GM23248 (cell line): ENCODE measurements at regions not wholly inside any gene's neighbourhood (a gene's known extent, or its start where the extent isn't known, plus 50 kb on each side); places are given as distances from the start of the nearest gene placed in this dataset.
"Not testable (repeated sequence)": the region's sequence is repeated elsewhere in the genome, so short reads cannot be mapped to it uniquely, and the experiment has no call there.

Experiments
- DNase-seq: peaks from one replicate; pipeline ENCODE4 v3.0.0-alpha.2; 2015
- H2AFZ ChIP-seq: fragments of 200-600 bp; sonication (generic); 2 replicates; pipeline ENCODE4 v1.6.1; 2016; ENCODE audit warnings: antibody characterized with exemption
- H3F3A ChIP-seq: fragments of 200-600 bp; sonication (generic); 2 replicates; pipeline ENCODE4 v1.6.1; 2016; ENCODE audit warnings: mild to moderate bottlenecking, antibody characterized with exemption, mixed run types; ENCODE audit not compliant: insufficient read depth
- H3K27ac ChIP-seq: fragments of 200-600 bp; sonication (generic); 2 replicates; pipeline ENCODE4 v1.5.1; 2016; ENCODE audit warnings: mild to moderate bottlenecking
- H3K27me3 ChIP-seq: fragments of 200-600 bp; sonication (generic); replicated peaks from 2 replicates; pipeline ENCODE4 v1.6.1; 2016; ENCODE audit warnings: mild to moderate bottlenecking; ENCODE audit not compliant: insufficient read depth
- H3K36me3 ChIP-seq: fragments of 200-600 bp; sonication (generic); 2 replicates; pipeline ENCODE4 v1.6.1; 2016; ENCODE audit warnings: low read depth, mild to moderate bottlenecking
- H3K4me1 ChIP-seq: fragments of 200-600 bp; sonication (generic); 2 replicates; pipeline ENCODE4 v1.6.1; 2016; ENCODE audit warnings: mild to moderate bottlenecking; ENCODE audit not compliant: insufficient read depth
- H3K4me2 ChIP-seq: fragments of 200-600 bp; sonication (generic); one replicate; pipeline ENCODE4 v1.6.1; 2016; ENCODE audit warnings: mild to moderate bottlenecking; ENCODE audit not compliant: unreplicated experiment
- H3K4me3 ChIP-seq: fragments of 200-600 bp; sonication (generic); 2 replicates; pipeline ENCODE4 v1.5.1; 2016; ENCODE audit warnings: mild to moderate bottlenecking
- H3K79me2 ChIP-seq: fragments of 200-600 bp; sonication (generic); 2 replicates; pipeline ENCODE4 v1.6.1; 2016; ENCODE audit warnings: mild to moderate bottlenecking; ENCODE audit not compliant: insufficient read depth
- H3K9ac ChIP-seq: fragments of 200-600 bp; sonication (generic); 2 replicates; pipeline ENCODE4 v1.6.1; 2016; ENCODE audit warnings: mild to moderate bottlenecking
- H3K9me2 ChIP-seq: fragments of 200-600 bp; sonication (generic); 2 replicates; pipeline ENCODE4 v1.6.1; 2016; ENCODE audit warnings: mixed run types, mild to moderate bottlenecking, moderate library complexity; ENCODE audit not compliant: insufficient read depth
- H3K9me3 ChIP-seq: fragments of 200-600 bp; sonication (generic); one replicate; pipeline ENCODE4 v1.6.1; 2017; ENCODE audit warnings: low read depth
- H4K20me1 ChIP-seq: fragments of 200-600 bp; sonication (generic); 2 replicates; pipeline ENCODE4 v1.6.0; 2016; ENCODE audit not compliant: insufficient read depth
- EZH2 ChIP-seq: fragments of 200-600 bp; sonication (generic); IDR thresholded peaks from 2 replicates; pipeline ENCODE4 v1.6.1; 2018; ENCODE audit warnings: antibody characterized with exemption, mild to moderate bottlenecking; ENCODE audit not compliant: insufficient read depth, poor library complexity, severe bottlenecking
- EZH2phosphoT487 ChIP-seq: fragments of 200-600 bp; sonication (generic); IDR thresholded peaks from 2 replicates; pipeline ENCODE4 v1.6.1; 2018; ENCODE audit warnings: antibody characterized with exemption, moderate library complexity, mild to moderate bottlenecking, low read depth; ENCODE audit not compliant: insufficient read depth
- WGBS, 2 experiments: methylation state at CpG; one replicate each; pipeline ENCODE4 v1.1.6; 2015 to 2017; ENCODE audit warnings: low lambda C conversion rate in 2 of 2, low coverage in 1 of 2; ENCODE audit errors: missing lambda C conversion rate in 2 of 2; 5-methylcytosine and 5-hydroxymethylcytosine counted together
- in situ Hi-C: fragments of 300-500 bp; cut with MboI; formaldehyde crosslinking; loops from 2 replicates; pipeline ENCODE4 v1.15.0; 2020

DNA sequence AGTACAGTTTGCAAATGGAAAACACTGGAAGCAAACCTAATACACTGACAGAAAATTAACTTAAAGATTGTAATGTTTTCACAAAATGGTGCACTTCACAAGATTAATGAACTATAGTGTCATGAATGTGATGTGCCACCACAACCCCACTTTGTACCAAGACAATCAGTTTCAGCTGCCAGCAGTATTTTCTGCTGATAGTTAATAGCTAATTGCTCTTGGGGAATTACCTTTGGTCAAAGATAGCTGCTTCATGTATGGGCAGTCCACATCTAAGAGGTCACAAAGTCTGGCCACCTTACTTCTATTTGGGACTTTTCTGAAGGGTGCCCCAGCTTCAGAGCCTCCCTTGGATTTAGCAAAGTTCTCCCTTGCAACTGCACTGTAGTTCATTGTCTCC, 254.0 kb downstream of the CALCRL start:
- H3K79me2 ChIP-seq, result no peaks in the 10 kb centered on the region
- H3K9ac ChIP-seq, result no peak overlapping the region
- no peaks in the 10 kb centered on the region for H3K36me3 ChIP-seq
- no peaks in the 10 kb centered on the region for H3K27me3 ChIP-seq
- no peaks in the 10 kb centered on the region for H3K9me2 ChIP-seq
- no peaks in the 10 kb centered on the region for H3K4me1 ChIP-seq
- no peaks in the 10 kb centered on the region for H3F3A ChIP-seq
- H4K20me1 ChIP-seq, result no peaks in the 10 kb centered on the region
- in situ Hi-C loops, result no loop called here
- no peak for DNase-seq
- no peaks in the 10 kb centered on the region for H3K9me3 ChIP-seq
- H2AFZ ChIP-seq, result no peak overlapping the region
- TF ChIP-seq EZH2phosphoT487 (no peak), EZH2 (no peak)
- H3K4me3 ChIP-seq, result no peak overlapping the region
- H3K4me2 ChIP-seq, result no peak overlapping the region
- no peak overlapping the region for H3K27ac ChIP-seq

DNA sequence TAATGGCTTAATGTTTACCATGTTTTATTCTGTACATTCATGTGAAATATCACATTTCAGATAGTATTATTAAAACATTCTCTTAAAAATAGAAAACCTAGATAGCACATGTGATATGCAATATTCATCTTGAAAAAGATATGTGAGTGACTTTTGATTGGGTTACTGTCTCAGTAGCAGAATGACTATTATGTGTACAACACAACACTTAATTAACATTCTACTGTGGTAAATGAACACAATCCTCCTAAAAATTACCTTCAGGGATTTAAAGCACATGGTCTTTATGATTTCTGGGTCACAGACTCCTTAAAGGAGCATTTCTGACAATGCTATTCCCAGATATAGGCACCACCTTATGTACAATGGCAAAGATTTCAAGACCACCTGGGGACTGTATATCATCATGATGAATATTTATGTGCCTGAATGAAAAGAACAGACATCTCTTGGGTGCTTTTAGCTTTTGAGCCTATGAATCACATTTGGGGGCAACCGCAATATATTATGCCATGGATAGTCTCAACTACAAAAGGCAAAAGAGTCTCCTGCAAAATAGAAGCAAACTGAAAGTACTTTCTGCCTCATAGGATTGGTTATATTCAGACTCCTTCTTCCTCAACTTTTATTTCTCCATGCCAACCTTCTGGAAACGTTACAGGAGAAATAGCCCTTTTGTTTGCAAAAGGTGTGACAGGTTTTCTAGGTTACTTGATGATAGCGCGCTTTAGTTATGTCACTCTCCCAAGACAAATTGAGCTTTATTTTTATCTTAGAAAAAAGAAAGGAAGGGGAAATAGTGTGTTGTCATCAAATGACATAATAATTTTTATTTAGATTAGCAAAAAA, 259.0 kb downstream of the CALCRL start:
- H3K27me3 ChIP-seq, result no peaks in the 10 kb centered on the region
- H3K4me2 ChIP-seq, result no peak overlapping the region
- H3K4me3 ChIP-seq, result no peak overlapping the region
- H3K4me1 ChIP-seq, result no peaks in the 10 kb centered on the region
- no peaks in the 10 kb centered on the region for H3K79me2 ChIP-seq
- no peak overlapping the region for H2AFZ ChIP-seq
- H3K9ac ChIP-seq, result no peak overlapping the region
- no peak overlapping the region for H3K27ac ChIP-seq
- H3K9me2 ChIP-seq, result no peaks in the 10 kb centered on the region
- H3K36me3 ChIP-seq, result no peaks in the 10 kb centered on the region
- no peaks in the 10 kb centered on the region for H3F3A ChIP-seq
- H3K9me3 ChIP-seq, result no peaks in the 10 kb centered on the region
- no peak for DNase-seq
- TF ChIP-seq EZH2, result no peak
- TF ChIP-seq EZH2phosphoT487, result no peak
- WGBS, 2 experiments, result 72 to 76% methylated on average over 4 of the region's 4 CpGs
- in situ Hi-C loops, result no loop called here
- no peaks in the 10 kb centered on the region for H4K20me1 ChIP-seq

DNA sequence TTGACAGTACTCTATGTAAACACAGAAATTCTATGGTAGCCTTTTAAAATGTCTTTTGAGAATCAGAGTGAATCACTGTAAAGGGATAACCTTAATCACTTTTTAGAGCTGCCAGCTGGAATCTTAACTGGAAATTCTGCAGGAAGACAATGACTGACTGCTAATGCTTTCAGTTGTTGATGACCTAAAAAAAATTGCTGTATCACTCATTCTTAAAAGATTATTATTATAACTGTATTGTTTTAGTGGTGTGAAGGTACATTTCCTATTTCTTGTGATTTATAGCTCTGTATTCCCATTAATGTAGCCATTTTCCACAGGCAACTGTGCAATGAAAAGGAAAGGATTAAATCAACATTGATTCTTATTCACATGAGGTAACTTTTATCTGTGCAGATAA, 260.5 kb downstream of the CALCRL start:
- no peaks in the 10 kb centered on the region for H3F3A ChIP-seq
- no peaks in the 10 kb centered on the region for H3K9me3 ChIP-seq
- H3K9ac ChIP-seq, result no peak overlapping the region
- no peak overlapping the region for H2AFZ ChIP-seq
- in situ Hi-C loops, result no loop called here
- DNase-seq, result no peak
- no peak overlapping the region for H3K4me2 ChIP-seq
- no peaks in the 10 kb centered on the region for H3K79me2 ChIP-seq
- H3K27ac ChIP-seq, result no peak overlapping the region
- no peaks in the 10 kb centered on the region for H4K20me1 ChIP-seq
- no peak overlapping the region for H3K4me3 ChIP-seq
- no peak for TF ChIP-seq EZH2phosphoT487
- no peak for TF ChIP-seq EZH2
- H3K36me3 ChIP-seq, result no peaks in the 10 kb centered on the region
- no peaks in the 10 kb centered on the region for H3K27me3 ChIP-seq
- H3K9me2 ChIP-seq, result no peaks in the 10 kb centered on the region
- no peaks in the 10 kb centered on the region for H3K4me1 ChIP-seq

DNA sequence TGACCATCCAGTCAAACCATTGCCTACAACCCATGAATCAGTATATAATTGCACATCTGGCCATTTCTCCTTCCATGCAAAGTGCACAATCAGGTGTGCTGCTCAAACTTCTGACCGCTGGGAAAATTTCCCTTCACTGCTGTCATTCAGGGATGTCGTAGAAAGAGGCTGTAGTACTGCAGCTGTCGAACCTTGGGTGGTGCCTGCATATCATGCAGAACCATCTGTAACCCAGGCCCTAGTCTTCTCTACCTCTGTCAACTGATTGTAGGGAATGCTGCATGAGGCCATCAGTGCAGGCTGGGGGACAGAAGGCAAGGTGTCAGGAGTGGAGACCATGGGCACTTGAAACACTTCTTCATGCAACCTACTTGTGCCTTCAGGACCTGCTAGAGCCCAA, 267.5 kb downstream of the CALCRL start:
- DNase-seq, result no peak
- in situ Hi-C loops, result no loop called here
- H4K20me1 ChIP-seq, result no peaks in the 10 kb centered on the region
- WGBS, 2 experiments, result 69 to 73% methylated on average over 3 of the region's 3 CpGs
- no peaks in the 10 kb centered on the region for H3K36me3 ChIP-seq
- no peaks in the 10 kb centered on the region for H3K79me2 ChIP-seq
- no peaks in the 10 kb centered on the region for H3K9me2 ChIP-seq
- no peaks in the 10 kb centered on the region for H3K4me1 ChIP-seq
- H3K9me3 ChIP-seq, result no peaks in the 10 kb centered on the region
- no peak overlapping the region for H3K4me2 ChIP-seq
- no peak overlapping the region for H3K9ac ChIP-seq
- no peaks in the 10 kb centered on the region for H3F3A ChIP-seq
- H3K4me3 ChIP-seq, result no peak overlapping the region
- TF ChIP-seq EZH2, result no peak
- no peak for TF ChIP-seq EZH2phosphoT487
- H3K27ac ChIP-seq, result no peak overlapping the region
- no peaks in the 10 kb centered on the region for H3K27me3 ChIP-seq
- H2AFZ ChIP-seq, result no peak overlapping the region

DNA sequence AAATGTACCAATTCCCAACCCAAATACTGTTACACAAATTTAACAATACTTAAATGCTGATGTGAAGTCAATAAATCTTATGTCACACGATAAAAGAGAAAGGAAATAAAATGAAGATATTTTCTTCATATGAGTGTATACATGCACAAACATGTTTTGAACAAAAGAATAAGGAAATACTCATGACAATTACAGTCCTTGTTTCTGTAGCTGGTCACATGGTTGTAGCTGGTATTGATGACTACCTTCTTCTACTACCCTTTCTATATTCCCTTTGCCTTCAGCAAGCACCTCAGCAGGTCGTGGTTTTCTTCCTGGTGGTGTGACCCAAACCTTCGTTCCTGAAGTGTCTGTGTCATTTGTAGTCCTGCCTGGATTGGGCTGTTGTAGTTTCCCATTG, 269.2 kb downstream of the CALCRL start:
- DNase-seq, H3F3A ChIP-seq, H3K27ac ChIP-seq, H3K4me2 ChIP-seq, H3K9ac ChIP-seq, H3K79me2 ChIP-seq, H4K20me1 ChIP-seq, H3K36me3 ChIP-seq, H3K9me3 ChIP-seq, H3K27me3 ChIP-seq, H2AFZ ChIP-seq, H3K4me1 ChIP-seq, in situ Hi-C loops, H3K9me2 ChIP-seq, H3K4me3 ChIP-seq: not testable (repeated sequence)
- WGBS, 2 experiments, result 17 to 24% methylated on average over 3 of the region's 3 CpGs
